ENCODE measurements at regions not wholly inside any gene's neighbourhood (a gene's known extent, or its start where the extent isn't known, plus 50 kb on each side); places are given as distances from the start of the nearest gene placed in this dataset.

DNA sequence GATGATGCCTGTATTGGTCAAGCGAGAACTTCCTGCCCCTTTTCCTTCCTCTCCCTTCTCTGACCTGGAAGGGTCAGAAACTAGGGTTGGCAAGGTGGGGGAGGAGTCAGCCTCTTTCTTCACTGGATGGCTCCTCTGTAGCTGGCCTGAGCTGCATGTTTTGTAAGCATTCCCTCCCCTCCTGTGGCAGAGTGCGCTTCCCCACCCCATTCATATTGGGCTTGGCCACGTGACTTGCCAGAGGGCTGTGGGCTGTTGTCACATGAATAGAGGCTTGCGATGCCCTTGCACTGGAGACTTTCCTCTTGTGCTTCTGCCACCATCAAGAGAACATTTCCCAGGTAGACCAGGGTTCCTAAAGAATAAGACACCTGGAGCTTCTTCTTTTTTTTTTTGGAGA, 111.3 kb upstream of the PODXL start:
- TF ChIP-seq TCF7 (CRISPR knock-in tag; IDR thresholded peaks at IDR 0.05; ENCODE audit: low read depth) (no peak), TEAD4 (CRISPR knock-in tag; IDR thresholded peaks at IDR 0.05) (no peak), ELF4 (CRISPR knock-in tag; IDR thresholded peaks at IDR 0.05; ENCODE audit: low read depth) (no peak), ZNF263 (CRISPR knock-in tag; IDR thresholded peaks at IDR 0.05; ENCODE audit: low read depth) (no peak), JUN (CRISPR knock-in tag; IDR thresholded peaks at IDR 0.05) (no peak), NR2C2 (CRISPR knock-in tag; IDR thresholded peaks at IDR 0.05) (no peak), GABPB1 (CRISPR knock-in tag; IDR thresholded peaks at IDR 0.05) (no peak), MXD4 (CRISPR knock-in tag; IDR thresholded peaks at IDR 0.05; ENCODE audit: borderline replicate concordance) (no peak), ESRRA (CRISPR knock-in tag; IDR thresholded peaks at IDR 0.05; ENCODE audit: borderline replicate concordance) (no peak)
- TF ChIP-seq, protein P1, sequence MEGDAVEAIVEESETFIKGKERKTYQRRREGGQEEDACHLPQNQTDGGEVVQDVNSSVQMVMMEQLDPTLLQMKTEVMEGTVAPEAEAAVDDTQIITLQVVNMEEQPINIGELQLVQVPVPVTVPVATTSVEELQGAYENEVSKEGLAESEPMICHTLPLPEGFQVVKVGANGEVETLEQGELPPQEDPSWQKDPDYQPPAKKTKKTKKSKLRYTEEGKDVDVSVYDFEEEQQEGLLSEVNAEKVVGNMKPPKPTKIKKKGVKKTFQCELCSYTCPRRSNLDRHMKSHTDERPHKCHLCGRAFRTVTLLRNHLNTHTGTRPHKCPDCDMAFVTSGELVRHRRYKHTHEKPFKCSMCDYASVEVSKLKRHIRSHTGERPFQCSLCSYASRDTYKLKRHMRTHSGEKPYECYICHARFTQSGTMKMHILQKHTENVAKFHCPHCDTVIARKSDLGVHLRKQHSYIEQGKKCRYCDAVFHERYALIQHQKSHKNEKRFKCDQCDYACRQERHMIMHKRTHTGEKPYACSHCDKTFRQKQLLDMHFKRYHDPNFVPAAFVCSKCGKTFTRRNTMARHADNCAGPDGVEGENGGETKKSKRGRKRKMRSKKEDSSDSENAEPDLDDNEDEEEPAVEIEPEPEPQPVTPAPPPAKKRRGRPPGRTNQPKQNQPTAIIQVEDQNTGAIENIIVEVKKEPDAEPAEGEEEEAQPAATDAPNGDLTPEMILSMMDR (IDR thresholded peaks at IDR 0.05), result no peak
- TF ChIP-seq, protein P2, sequence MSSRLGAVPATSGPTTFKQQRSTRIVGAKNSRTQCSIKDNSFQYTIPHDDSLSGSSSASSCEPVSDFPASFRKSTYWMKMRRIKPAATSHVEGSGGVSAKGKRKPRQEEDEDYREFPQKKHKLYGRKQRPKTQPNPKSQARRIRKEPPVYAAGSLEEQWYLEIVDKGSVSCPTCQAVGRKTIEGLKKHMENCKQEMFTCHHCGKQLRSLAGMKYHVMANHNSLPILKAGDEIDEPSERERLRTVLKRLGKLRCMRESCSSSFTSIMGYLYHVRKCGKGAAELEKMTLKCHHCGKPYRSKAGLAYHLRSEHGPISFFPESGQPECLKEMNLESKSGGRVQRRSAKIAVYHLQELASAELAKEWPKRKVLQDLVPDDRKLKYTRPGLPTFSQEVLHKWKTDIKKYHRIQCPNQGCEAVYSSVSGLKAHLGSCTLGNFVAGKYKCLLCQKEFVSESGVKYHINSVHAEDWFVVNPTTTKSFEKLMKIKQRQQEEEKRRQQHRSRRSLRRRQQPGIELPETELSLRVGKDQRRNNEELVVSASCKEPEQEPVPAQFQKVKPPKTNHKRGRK (CRISPR knock-in tag; IDR thresholded peaks at IDR 0.05; ENCODE audit: borderline replicate concordance), result no peak
- TF ChIP-seq, protein P3, sequence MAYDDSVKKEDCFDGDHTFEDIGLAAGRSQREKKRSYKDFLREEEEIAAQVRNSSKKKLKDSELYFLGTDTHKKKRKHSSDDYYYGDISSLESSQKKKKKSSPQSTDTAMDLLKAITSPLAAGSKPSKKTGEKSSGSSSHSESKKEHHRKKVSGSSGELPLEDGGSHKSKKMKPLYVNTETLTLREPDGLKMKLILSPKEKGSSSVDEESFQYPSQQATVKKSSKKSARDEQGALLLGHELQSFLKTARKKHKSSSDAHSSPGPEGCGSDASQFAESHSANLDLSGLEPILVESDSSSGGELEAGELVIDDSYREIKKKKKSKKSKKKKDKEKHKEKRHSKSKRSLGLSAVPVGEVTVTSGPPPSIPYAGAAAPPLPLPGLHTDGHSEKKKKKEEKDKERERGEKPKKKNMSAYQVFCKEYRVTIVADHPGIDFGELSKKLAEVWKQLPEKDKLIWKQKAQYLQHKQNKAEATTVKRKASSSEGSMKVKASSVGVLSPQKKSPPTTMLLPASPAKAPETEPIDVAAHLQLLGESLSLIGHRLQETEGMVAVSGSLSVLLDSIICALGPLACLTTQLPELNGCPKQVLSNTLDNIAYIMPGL (CRISPR knock-in tag; IDR thresholded peaks at IDR 0.05), result no peak
- TF ChIP-seq, protein P4, sequence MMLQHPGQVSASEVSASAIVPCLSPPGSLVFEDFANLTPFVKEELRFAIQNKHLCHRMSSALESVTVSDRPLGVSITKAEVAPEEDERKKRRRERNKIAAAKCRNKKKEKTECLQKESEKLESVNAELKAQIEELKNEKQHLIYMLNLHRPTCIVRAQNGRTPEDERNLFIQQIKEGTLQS (CRISPR knock-in tag; conservative IDR thresholded peaks at IDR 0.05), result no peak
- TF ChIP-seq, protein P5, sequence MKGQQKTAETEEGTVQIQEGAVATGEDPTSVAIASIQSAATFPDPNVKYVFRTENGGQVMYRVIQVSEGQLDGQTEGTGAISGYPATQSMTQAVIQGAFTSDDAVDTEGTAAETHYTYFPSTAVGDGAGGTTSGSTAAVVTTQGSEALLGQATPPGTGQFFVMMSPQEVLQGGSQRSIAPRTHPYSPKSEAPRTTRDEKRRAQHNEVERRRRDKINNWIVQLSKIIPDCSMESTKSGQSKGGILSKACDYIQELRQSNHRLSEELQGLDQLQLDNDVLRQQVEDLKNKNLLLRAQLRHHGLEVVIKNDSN (CRISPR knock-in tag; IDR thresholded peaks at IDR 0.05), result no peak; the same call in 1 of the 2 replicates
